ENCODE measurements at regions not wholly inside any gene's neighbourhood (a gene's known extent, or its start where the extent isn't known, plus 50 kb on each side); places are given as distances from the start of the nearest gene placed in this dataset.

DNA sequence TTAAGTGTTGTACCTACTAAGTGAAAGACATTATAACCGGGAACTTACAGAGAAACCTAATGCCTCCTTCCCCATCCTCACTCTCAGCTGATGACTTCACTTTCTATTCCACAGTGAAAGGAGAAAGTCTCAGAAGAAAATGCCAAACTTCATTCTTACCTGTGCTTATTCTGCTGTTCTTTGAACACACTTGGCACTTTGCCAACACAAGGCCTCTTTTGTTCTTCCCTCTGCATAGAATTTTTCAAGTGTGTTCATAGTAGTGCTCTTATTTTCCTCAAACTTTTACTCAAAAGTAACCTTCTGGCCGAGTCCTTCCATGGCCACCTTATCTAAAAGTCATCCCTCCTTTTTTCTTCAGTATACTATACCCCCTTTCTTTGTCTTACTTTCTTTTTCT lies 59.4 kb upstream of the ETV1 start:
- TF ChIP-seq POLR2AphosphoS5 (IDR thresholded peaks at IDR 0.05; ENCODE audit: low read depth) (no peak), CTCF (conservative IDR thresholded peaks at IDR 0.05; ENCODE audit: low read depth in 2 of 2) (no peak), EZH2 (IDR thresholded peaks at IDR 0.05; ENCODE audit: low read depth, unreplicated experiment) (no peak), CREB1 (CRISPR knock-in tag; IDR thresholded peaks at IDR 0.05; ENCODE audit: low read depth) (no peak), EZH2phosphoT487 (IDR thresholded peaks at IDR 0.05; ENCODE audit: unreplicated experiment) (no peak), REST (IDR thresholded peaks at IDR 0.05; ENCODE audit: unreplicated experiment) (no peak), JUNB (IDR thresholded peaks at IDR 0.05; ENCODE audit: unreplicated experiment) (no peak), NANOG (IDR thresholded peaks at IDR 0.05; ENCODE audit: borderline replicate concordance) (no peak), ETS1 (IDR thresholded peaks at IDR 0.05) (no peak)
